HG02588 (cell line): ENCODE measurements at regions not wholly inside any gene's neighbourhood (a gene's known extent, or its start where the extent isn't known, plus 50 kb on each side); places are given as distances from the start of the nearest gene placed in this dataset.
"Not testable (repeated sequence)": the region's sequence is repeated elsewhere in the genome, so short reads cannot be mapped to it uniquely, and the experiment has no call there.

Experiments
- ATAC-seq: cut with Tn5 transposase; IDR thresholded peaks from one replicate; pipeline ENCODE4 v1.9.1; 2021; ENCODE audit warnings: mild to moderate bottlenecking, moderate library complexity; ENCODE audit not compliant: unreplicated experiment

DNA sequence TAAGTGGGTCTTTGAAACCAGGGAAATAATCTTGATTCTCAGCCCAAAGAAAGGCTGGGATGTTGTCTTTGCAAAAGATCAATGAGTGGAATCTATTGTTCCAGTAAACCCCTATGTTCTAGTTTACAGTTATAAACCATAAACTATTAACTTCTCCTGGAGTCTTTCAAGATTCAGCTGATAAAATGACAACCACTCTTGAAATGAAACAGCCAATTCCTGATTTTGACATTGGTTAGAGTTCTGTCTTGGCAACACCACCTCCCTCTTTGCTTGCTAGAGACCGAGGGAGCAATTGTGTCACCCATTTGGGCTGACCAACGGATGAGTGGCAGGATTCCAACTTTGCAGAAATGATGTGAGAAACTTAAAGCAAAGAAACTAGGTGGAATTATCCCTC is 746.9 kb downstream of the SLC4A3 start:
- no peak for ATAC-seq

DNA sequence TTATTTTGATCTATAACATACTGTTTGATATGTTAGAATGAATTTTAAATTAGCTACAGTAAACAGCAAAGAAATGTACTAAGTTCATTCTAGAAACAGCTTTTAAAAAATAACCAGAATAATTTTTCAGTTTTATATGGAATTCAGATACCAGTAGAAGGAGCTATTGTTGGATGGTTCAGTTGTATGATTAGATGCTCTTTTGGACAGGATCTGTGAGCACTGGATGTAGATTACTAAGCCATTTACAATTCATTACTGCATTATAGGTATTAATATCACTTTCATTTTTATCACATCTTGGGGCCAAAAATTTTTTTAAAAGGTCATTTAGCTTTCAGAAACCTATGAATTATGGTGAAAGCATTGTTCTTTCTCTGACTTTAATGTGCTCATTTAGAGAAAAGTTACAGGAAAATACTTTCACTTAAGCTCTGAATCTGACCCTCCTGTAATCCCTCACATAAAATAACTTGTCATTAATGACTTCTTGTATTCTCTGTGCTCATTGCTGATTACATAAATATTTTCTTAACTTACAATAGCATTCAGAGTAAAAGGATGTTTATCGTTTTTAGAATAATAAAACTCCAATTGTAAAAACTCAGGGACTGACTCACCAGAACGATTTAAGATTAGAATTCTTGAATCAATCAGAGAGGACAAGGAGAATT is 750.2 kb downstream of the SLC4A3 start:
- no peak for ATAC-seq

DNA sequence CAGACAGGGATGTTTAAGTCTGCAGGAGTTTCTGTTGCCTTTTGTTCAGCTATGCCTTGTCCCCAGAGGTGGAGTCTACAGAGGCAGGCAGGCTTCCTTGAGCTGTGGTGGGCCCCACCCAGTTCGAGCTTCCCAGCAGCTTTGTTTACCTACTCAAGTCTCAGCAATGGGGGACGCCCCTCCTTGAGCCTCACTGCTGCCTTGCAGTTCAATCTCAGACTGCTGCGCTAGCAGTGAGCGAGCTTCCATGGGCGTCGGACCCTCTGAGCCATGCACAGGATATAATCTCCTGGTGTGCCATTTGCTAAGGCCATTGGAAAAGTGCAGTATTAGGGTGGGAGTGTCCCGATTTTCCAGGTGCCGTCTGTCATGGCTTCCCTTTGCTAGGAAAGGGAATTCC is 760.3 kb downstream of the SLC4A3 start:
- ATAC-seq, result not testable (repeated sequence)

DNA sequence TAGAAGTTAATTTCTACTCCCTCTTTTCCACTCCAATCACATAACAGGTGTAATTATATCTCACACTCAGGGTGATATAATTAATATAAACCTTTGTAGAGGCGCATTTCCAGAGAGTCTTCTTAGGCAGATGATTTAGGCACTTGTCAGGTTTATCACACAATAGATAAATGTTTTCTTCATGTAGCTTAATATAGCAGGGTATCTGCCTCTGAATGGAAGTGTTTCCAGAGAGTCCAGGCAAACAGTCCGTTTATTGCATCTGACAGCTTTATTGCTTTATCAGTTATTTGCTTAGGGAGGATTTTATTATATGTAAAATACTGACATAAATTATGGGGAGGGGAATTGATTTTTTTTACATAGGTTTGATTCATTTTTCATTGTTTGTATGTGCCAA is 766.3 kb downstream of the SLC4A3 start:
- ATAC-seq, result no peak

DNA sequence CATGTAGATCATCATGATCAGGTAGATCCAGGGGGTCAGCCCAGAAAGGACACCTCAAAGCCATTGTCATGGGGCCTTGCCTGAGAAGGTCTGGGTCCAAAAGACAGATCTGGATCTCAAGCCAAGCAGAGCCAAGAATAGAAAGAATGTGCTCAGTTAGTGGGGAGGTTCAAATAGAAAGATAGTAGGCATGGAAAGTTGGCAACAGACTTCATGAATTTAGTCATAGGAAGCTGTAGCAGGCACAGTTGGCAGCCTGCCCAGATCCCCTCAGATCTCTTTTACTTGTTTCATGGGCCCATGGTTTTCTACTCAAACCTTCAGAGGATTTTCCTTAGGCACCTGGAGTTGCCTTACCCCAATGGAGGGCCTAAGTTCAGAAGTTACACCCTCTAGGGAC is 767.0 kb downstream of the SLC4A3 start:
- ATAC-seq, result no peak

DNA sequence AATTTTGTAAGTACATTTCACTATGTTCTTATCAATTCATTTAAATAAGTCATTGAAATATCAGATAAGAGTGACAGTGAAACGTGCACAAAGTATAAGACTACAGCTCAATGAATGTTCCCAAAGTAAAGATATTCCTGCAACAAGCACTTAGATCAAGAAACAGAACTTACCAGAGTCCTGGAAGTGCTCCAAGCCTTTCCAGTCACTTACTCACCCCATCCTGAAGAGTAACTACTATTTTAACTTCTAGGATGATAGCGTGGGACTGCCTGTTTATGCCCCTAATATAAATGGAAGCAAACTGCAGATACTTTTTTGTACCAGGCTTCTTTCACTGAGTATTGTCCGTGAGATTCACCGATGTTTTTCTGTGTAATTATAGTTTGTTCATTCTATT is 768.9 kb downstream of the SLC4A3 start:
- no peak for ATAC-seq

DNA sequence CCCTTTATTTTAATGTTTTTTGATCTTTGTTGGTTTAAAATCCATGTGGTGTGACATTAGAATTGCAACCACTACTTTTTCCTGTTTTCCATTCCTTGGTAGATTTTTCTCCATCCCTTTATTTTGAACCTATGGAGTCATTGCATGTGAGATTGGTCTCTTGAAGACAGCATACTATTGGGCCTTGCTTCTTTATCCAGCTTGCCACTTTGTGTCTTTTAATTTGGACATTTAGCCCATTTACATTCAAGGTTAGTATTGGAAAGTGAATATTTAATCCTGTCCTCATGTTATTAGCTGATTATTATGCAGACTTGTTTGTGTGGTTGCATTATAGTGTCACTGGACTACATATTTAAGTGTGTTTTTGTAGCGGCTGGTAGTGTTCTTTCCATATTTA is 782.9 kb downstream of the SLC4A3 start:
- ATAC-seq, result no peak

DNA sequence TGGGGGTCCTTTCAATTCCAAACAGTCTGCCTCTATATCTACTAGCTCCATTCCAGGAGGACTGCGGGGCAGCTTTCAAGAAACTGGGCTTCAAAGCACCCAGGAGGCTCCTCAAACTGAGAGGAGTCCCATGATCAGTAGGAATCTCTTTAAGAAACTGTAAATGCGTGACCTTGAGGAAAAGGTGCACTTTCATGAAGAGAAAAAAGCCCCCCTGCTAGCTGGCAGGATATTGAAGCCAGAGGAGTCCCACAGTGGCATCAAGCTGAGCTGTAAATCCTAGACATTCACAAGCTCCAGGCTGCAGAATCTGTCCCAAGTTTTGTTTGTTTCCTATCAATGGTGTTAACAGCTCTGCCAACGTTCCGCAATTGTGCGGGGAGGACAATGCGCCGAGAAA is 790.1 kb downstream of the SLC4A3 start:
- no peak for ATAC-seq

DNA sequence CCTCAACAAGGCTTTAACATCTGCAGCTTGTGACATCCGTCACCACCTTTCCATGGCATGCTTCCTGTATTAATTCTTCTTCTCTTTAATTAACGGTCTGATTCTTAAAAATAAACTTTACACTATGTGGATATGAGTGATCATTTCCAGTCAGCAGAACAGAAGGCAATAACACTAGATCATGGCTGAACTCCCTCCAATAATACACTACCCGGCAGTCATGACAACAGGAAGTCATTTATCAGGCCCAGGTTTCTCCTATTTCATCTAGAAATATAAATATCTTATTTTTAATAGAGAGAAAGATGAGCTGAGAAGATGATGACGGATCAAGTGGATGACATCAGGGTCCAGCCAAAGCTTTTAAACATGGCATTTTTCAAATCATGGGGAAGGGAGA is 792.2 kb downstream of the SLC4A3 start:
- no peak for ATAC-seq

DNA sequence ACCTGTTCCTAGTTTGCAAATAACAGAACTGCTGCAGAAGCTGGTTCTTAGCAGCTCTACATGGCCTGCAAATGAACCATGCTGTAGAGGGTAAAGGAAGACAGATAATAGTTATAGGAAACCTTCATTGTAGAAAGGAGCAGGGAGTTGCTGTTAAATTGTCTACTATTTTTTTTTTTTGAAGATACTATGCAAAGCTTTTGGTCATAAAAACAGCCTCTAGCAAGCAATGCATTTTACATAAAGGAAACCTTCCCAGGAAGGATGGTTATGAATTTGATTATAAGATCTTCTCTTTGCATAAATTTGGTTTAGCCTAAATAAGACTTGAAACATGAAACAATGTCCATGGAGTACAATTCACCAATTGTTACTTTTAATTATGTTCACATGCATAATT is 793.4 kb downstream of the SLC4A3 start:
- ATAC-seq, result no peak

DNA sequence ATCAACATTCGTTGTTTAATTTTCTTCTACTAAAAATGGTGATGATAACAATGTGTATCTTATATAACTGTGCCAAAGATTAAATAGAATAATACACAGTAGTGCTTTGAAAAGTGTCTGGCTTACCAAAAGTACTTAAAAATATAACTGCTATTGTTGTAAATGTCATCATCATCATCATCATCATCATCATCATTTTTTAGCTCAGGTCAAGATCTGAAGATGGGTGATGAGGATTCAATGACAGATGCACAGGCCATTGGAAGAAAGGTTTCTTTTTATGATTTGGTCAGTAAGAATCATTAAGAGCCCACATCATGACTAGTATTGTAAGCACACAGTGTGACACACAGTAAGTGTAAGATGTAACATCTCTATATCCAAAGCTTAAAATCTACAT is 795.2 kb downstream of the SLC4A3 start:
- no peak for ATAC-seq

DNA sequence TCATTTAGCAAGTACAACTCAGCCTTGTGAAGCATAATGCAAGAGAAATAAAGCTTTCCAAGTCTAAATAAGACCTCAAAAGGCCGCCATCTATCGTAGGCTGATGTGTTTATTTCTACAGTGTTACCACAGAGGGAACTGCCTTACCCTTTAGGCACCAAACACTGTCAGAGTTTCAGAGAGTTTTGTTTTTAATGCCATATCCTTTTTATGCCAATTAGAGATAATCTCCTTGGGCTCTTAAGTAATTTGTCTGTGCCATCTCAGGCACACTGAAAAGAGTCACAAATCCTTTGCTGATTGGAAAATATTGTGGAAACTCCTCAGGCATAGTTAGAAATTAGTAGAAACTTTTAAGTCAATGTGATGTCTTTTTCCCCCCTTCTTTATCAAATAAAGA is 797.1 kb downstream of the SLC4A3 start:
- ATAC-seq, result no peak

DNA sequence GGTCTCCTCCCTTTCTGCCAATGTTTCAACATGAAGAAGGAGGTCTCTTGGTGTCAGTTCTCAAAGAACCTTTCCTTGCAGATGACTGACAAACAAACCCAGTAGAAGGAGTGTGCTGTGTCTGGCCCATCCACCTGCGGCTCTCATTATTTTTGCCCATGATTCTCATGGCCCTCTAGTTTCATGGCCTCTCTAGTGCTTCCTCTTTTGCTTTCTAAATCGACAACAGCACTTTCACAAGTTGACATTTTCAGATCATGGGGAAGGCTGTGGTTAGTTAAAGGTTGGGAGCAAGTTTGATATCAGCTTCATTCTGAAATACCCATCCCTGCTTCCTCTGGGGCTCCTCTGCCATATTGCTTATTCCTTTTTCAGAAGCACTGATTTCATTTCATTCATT is 805.2 kb downstream of the SLC4A3 start:
- peak; percentile 57 for ATAC-seq

DNA sequence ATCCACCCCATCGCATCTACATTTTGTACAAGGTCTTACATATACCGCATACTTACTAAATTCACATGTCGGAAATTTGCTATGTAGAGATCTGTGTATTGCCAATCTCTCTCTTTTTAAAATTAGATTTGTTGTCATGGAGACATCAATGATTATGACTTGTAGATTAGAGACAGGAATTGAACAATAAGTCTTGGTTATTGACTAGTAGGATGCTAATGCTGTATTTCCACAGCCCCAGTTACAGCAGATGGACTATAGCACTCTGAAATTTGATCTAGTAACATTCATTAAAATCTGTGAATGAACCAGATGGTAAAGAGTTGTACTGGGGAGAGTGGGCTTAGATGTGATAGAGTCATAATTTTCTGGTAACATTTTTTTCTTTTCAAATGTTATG is 805.7 kb downstream of the SLC4A3 start:
- no peak for ATAC-seq

DNA sequence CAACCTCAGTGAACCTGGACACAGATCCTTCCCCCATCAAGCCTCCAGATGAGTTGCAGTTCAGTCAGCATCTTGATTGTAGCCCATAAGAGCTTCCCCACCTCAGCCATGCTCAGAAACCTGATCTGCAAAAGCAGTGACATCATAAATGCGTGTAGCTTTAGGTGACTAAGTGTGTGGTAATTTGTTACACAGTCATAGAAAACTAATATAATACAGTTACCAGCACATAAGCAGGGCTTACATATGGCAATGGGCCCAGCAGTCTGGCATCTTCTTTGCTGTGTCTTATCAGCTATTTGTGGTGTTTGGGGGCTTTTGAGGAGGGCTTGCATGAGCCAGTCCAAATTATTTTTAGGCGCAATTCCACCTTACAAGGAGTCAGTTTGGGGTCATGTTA is 807.0 kb downstream of the SLC4A3 start:
- no peak for ATAC-seq

DNA sequence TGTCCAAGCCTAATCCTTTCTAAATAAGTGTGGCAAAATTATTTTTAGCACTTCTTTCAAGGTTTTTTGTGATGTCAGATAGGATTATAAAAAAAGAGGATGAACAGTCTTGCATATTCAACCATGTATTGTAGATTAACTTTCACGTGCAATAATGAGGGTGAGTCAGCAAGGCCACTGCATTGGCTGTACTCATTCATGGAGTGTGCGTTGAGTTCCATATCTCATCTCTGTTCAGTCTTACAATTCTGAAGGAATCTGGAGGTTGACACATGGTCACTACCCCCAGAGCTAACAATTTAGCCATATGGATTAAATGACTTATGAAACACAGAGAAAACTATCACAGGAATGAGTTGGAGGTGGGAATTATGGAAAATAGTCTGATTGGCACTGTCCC is 810.5 kb downstream of the SLC4A3 start:
- no peak for ATAC-seq

DNA sequence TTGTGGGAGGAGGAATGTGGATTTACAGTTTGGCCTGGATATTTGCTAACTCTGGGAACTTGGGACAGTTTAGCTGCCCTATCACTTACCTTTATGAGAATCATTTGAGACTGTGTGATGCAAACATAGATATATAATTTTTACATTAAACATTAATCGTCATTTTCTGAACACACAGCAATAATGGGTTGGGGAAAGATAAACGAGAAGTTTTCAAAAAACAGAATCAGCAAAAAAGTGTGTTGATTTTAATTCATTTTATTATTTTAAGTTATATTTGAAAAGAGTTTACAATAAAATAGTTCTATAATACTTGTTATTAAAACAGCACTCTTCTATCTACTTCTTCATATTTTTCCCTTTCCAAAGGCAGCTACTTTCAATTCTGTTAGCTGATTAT is 813.3 kb downstream of the SLC4A3 start:
- ATAC-seq, result no peak

DNA sequence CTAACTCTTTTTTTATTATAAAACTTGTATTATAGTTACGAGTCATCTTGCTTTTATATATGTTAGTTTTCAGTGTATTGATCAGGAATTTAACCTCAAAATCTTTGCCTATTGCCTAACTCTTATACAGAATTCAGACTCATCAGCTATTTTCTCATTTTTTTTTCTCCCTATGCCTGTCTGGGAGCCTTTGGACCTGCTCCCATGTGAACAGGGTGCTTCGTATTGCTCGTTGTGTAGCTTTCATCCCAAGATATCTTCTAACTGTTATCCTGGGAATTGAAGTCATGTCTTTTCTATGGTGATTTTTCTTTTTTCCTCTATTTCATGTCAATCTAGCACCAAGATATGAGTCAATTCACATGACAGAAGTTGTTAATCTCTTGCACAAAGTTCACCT is 814.0 kb downstream of the SLC4A3 start:
- no peak for ATAC-seq

DNA sequence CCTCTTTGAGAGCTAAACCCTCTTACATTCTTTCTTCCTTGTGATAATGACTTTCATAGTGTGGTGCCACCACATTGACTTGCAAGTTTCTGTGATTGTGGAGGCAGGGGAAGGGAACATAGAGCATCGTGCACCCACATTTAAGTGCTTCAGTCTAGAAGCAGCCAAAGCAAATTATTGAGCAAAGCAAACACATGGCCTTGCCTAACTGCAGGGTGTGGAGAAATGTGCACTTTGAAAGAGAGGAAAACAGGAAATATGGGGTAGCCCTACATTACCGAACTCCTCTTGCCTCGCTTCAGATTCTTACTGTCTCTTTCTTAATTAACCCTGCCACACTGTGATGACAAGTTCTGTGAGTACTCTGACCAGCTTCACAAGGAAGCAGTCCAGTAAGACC is 814.6 kb downstream of the SLC4A3 start:
- no peak for ATAC-seq

DNA sequence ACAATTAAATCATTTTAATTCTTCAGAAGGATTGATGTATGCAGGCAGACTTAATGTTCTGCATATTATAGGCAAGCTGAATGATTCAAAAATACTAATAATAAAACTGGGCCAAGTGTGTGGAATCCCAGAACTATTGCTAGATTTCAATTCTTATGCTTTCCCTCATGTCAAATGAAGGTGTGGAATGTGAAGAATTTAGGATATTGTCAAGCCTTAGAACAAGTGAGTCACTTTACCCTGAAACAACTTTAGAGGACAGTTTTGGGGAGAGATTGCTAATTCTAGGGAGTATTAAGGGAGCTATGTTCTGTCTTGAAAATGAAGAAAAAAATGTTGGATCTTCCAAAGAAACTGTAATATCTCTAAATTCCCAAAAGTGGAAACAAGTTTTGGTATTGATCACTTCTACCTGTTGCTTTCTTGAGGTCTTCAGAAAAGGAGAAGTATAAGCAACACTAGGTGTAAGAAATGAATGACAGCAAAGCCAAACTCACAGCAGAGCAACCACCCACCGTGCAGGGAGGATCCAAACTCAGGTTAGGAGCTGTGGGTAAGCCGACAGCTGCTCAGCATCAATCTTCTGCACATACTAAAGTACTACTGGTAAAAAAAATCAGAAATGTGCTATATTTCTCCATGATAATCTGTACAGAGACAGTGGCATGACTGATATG is 818.1 kb downstream of the SLC4A3 start:
- no peak for ATAC-seq

DNA sequence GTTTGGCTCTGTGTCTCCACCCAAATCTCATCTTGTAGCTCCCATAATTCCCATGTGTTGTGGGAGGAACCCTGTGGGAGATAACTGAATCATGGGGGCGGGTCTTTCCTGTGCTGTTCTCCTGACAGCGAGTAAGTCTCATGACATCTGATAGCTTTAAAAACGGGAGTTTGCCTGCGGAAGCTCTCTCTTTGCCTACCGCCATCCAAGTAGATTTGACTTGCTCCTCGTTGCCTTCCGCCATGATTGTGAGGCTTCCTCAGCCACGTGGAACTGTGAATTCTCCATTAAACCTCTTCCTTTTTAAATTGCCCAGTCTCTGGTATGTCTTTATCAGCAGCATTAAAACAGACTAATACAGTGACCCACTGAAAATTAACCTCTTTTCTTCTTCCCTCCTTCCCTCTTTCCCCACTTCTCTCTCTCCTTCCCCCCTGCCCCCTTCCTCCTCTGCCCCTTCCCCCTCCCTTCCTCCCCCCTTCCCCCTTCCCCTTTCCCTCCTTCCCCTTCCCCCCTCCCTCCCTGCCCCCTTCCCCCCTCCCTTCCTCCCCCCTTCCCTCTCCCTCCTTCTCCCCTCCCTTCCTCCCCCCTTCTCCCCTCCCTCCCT is 818.8 kb downstream of the SLC4A3 start:
- ATAC-seq, result no peak

DNA sequence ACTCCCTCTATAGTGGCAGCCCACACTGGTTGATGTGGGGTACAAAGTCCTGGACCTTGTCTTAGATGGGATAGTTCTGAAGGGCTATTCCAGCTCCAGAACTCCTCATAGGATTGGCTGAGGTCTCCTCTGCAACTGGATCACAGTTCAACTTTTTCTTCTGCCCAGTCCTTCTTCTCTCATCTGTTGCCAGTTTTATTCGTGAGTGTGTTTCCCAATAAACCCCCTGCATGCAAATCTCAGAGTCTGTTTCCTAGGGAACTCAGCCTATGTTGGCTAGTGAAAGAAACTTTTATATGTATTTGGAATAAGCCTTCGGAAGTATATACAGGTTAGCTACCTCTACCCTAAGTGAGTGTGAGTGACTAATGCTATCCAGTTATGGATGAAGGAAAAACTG is 823.4 kb downstream of the SLC4A3 start:
- no peak for ATAC-seq

DNA sequence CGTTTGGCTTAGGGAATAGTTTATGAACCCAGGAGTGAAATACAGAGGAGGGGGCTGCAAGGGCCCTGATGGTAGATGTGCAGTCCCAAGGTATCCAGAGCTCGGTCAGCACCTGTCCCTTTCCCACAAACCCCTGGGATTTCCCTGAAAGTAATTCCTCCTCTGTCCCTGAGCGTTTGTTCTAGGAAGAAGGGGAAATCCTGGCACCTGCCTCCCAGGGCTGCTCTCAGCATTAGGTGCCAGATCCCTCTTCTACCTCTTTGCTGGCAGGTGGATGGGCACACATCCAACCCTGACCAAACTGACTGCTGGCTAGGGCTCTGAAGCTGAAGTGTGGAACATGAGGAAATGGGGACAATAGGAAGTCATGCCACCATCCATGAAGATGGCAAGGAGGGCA is 824.0 kb downstream of the SLC4A3 start:
- ATAC-seq, result no peak
